Colonic mucosa (tissue), 4 donors: ENCODE measurements at regions not wholly inside any gene's neighbourhood (a gene's known extent, or its start where the extent isn't known, plus 50 kb on each side); places are given as distances from the start of the nearest gene placed in this dataset.

Experiments used
- DNase-seq: peaks from one replicate; pipeline ENCODE4 v3.0.0-alpha.2; 2020
- H3K27ac ChIP-seq: fragments of 200-600 bp; one replicate; pipeline ENCODE4 v1.8.0; 2021
- H3K27me3 ChIP-seq: fragments of 200-600 bp; one replicate; pipeline ENCODE4 v1.8.0; 2021
- H3K36me3 ChIP-seq: fragments of 200-600 bp; one replicate; pipeline ENCODE4 v1.8.0; 2021
- H3K4me1 ChIP-seq: fragments of 200-600 bp; one replicate; pipeline ENCODE4 v1.8.0; 2021; ENCODE audit warnings: mild to moderate bottlenecking
- H3K4me3 ChIP-seq: fragments of 200-600 bp; one replicate; pipeline ENCODE4 v1.8.0; 2021
- H3K9ac ChIP-seq, 2 donors: one replicate each; pipeline ENCODE4 v1.7.0; 2013; ENCODE audit warnings: control low read depth in 2 of 2, low read depth in 2 of 2, low read length in 2 of 2
- H3K9me3 ChIP-seq: fragments of 200-600 bp; one replicate; pipeline ENCODE4 v1.8.0; 2021
- intact Hi-C: fragments of 100-400 bp; cut with DNase I; formaldehyde crosslinking; loops from one replicate; pipeline ENCODE4 v1.14.1; 2022
- TF ChIP-seq, protein P1 (sequence below): fragments of 200-600 bp; IDR thresholded peaks from one replicate; pipeline ENCODE4 v1.8.0; 2022; ENCODE audit warnings: antibody characterized with exemption, mild to moderate bottlenecking
- donor health status: healthy.
- donor health status: DM: no; HTN: no; CAD: no.
- donor health status: DM: no; HTN: no; CAD: no.

DNA sequence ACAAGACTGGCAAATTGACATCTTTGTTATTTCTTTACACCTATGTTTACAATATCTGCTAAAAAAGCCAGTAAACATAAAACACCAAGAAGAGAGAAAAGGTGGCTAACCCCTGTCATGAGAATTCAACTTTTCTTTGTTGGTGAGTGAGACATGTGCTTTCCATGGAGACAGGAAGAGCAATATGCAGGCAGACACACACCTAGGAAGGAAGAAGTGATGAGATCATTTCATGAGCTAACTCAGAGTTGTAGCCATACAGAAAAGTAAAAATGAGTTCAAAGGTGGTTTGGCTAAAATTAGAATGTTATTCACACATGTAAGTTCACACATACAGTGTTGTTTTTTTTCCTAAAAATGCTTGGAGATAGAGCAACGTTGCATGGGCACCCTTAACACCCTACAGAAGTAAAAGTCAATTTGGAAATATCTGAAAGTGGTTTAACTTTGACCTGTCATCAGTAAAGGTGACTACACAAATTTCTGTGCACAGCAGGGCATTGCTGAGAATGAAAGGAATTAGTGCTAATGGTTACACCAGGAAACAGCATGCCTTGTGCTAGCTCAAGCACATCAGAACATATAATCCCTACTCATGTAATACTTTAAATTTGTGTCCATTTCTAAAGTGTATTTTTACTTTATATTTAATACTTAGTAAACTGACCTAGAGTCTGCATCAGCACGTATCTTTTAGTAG is 557.6 kb downstream of the CBLN2 start:
- no peaks in the 10 kb centered on the region for H3K36me3 ChIP-seq
- H3K27ac ChIP-seq: no peak overlapping the region

GRCh38 chr18:71976744-71977143 is 567.4 kb downstream of the CBLN2 start:
- H3K9ac ChIP-seq: no peak overlapping the region
- no peaks in the 10 kb centered on the region for H3K4me1 ChIP-seq
- intact Hi-C loops: no loop called here
- no peak for DNase-seq
- H3K9me3 ChIP-seq: no peaks in the 10 kb centered on the region
- no peak overlapping the region for H3K27ac ChIP-seq
- H3K36me3 ChIP-seq: no peaks in the 10 kb centered on the region
- H3K4me3 ChIP-seq: no peak overlapping the region
- TF ChIP-seq, protein P1, sequence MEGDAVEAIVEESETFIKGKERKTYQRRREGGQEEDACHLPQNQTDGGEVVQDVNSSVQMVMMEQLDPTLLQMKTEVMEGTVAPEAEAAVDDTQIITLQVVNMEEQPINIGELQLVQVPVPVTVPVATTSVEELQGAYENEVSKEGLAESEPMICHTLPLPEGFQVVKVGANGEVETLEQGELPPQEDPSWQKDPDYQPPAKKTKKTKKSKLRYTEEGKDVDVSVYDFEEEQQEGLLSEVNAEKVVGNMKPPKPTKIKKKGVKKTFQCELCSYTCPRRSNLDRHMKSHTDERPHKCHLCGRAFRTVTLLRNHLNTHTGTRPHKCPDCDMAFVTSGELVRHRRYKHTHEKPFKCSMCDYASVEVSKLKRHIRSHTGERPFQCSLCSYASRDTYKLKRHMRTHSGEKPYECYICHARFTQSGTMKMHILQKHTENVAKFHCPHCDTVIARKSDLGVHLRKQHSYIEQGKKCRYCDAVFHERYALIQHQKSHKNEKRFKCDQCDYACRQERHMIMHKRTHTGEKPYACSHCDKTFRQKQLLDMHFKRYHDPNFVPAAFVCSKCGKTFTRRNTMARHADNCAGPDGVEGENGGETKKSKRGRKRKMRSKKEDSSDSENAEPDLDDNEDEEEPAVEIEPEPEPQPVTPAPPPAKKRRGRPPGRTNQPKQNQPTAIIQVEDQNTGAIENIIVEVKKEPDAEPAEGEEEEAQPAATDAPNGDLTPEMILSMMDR: no peak
- H3K27me3 ChIP-seq: no peaks in the 10 kb centered on the region

More for the DNA sequence above, 557.6 kb downstream of the CBLN2 start:
- H3K4me1 ChIP-seq: no peaks in the 10 kb centered on the region
- no peak for DNase-seq
- intact Hi-C loops: no loop called here
- H3K9ac ChIP-seq: no peak overlapping the region
- TF ChIP-seq, protein P1: no peak
- H3K9me3 ChIP-seq: no peaks in the 10 kb centered on the region
- H3K27me3 ChIP-seq: no peaks in the 10 kb centered on the region
- H3K4me3 ChIP-seq: no peak overlapping the region

DNA sequence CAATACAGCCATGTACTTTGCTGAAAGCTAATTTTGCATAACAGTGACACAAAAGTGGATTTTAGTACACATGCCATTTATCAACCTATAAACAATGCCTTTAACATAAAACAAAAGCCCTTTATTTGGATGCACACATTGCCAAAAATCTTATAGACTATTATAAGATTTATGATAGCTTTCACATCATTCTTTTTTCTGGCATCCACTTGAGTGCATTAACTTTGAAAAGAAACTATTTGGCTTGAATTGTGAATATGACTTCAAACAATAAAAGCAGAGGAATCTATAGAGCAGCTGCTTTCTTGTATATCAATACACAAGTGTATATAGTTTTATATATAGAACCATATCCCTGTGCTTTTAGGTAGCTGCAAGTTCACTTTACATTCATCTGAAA is 577.4 kb downstream of the CBLN2 start:
- Histone ChIP-seq H3K27me3 (no peaks in the 10 kb centered on the region), H3K9ac (no peak overlapping the region), H3K36me3 (no peaks in the 10 kb centered on the region), H3K4me1 (no peaks in the 10 kb centered on the region), H3K27ac (no peak overlapping the region), H3K4me3 (no peak overlapping the region), H3K9me3 (no peaks in the 10 kb centered on the region)
- no peak for DNase-seq
- TF ChIP-seq, protein P1: no peak
- intact Hi-C loops: no loop called here

- intact Hi-C loops: no loop called here
- TF ChIP-seq, protein P1: no peak
- no peaks in the 10 kb centered on the region for H3K27me3 ChIP-seq
- no peaks in the 10 kb centered on the region for H3K36me3 ChIP-seq
- H3K4me1 ChIP-seq: no peaks in the 10 kb centered on the region
- no peak overlapping the region for H3K4me3 ChIP-seq
- H3K27ac ChIP-seq: no peak overlapping the region
- no peak for DNase-seq
- no peaks in the 10 kb centered on the region for H3K9me3 ChIP-seq
- no peak overlapping the region for H3K9ac ChIP-seq
Observed at GRCh38 chr18:71958605-71959004, 585.5 kb downstream of the CBLN2 start.

DNA sequence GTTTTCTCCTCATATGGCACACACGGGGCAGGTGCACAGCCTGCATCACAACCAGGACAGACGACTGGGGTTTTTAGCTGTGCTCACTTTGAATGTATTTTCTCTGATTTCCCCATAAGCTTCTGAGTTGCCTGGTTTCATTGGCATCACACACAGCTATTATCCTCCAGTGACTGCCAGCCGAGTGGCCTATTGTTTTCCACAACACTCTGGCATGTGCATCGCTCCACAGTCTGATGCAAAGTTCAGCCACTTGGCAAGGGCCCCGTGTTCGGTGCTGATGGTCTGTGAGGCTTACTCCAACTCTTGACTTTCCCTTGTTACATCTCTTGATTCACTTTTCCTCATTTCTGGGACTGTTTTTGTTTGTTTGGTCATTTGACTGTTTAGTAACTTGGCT is 593.1 kb downstream of the CBLN2 start:
- Histone ChIP-seq H3K27me3 (no peaks in the 10 kb centered on the region), H3K27ac (no peak overlapping the region), H3K9me3 (no peaks in the 10 kb centered on the region), H3K4me1 (no peaks in the 10 kb centered on the region), H3K9ac (no peak overlapping the region), H3K36me3 (no peaks in the 10 kb centered on the region), H3K4me3 (no peak overlapping the region)
- no peak for DNase-seq
- TF ChIP-seq, protein P1: no peak
- intact Hi-C loops: no loop called here
